GM21529 (cell line): ENCODE measurements at regions not wholly inside any gene's neighbourhood (a gene's known extent, or its start where the extent isn't known, plus 50 kb on each side); places are given as distances from the start of the nearest gene placed in this dataset.

Source experiments
- ATAC-seq: cut with Tn5 transposase; IDR thresholded peaks from one replicate; pipeline ENCODE4 v1.9.1; 2021; ENCODE audit not compliant: unreplicated experiment

- no peak for ATAC-seq
Observed at GRCh38 chr5:9927521-9927997, 297.4 kb upstream of the TAS2R1 start.

- ATAC-seq: no peak
Observed at GRCh38 chr5:9927106-9927505, 297.0 kb upstream of the TAS2R1 start.

- peak; percentile 78 for ATAC-seq
Observed at GRCh38 chr5:9924614-9925013, 294.5 kb upstream of the TAS2R1 start.

- no peak for ATAC-seq
Observed at GRCh38 chr5:9922719-9923118, 292.6 kb upstream of the TAS2R1 start.

GRCh38 chr5:9920697-9921096 lies 290.5 kb upstream of the TAS2R1 start:
- no peak for ATAC-seq

GRCh38 chr5:9919306-9920030 lies 289.3 kb upstream of the TAS2R1 start:
- no peak for ATAC-seq

- no peak for ATAC-seq
Observed at GRCh38 chr5:9905661-9906060, 275.5 kb upstream of the TAS2R1 start.

- no peak for ATAC-seq
Observed at GRCh38 chr5:9903801-9904200, 273.6 kb upstream of the TAS2R1 start.

GRCh38 chr5:9898319-9898718 lies 268.2 kb upstream of the TAS2R1 start:
- ATAC-seq: no peak

GRCh38 chr5:9895302-9895645 lies 265.1 kb upstream of the TAS2R1 start:
- ATAC-seq: no peak

- ATAC-seq: no peak
Observed at GRCh38 chr5:9894571-9895301, 264.6 kb upstream of the TAS2R1 start.

- no peak for ATAC-seq
Observed at GRCh38 chr5:9892696-9893095, 262.5 kb upstream of the TAS2R1 start.

GRCh38 chr5:9889511-9889910 lies 259.4 kb upstream of the TAS2R1 start:
- no peak for ATAC-seq

GRCh38 chr5:9888501-9888901 lies 258.4 kb upstream of the TAS2R1 start:
- ATAC-seq: no peak

- no peak for ATAC-seq
Observed at GRCh38 chr5:9885164-9885563, 255.0 kb upstream of the TAS2R1 start.

- no peak for ATAC-seq
Observed at GRCh38 chr5:9878206-9878605, 248.1 kb upstream of the TAS2R1 start.

- no peak for ATAC-seq
Observed at GRCh38 chr5:9877488-9877887, 247.3 kb upstream of the TAS2R1 start.

- no peak for ATAC-seq
Observed at GRCh38 chr5:9876451-9876850, 246.3 kb upstream of the TAS2R1 start.

GRCh38 chr5:9869616-9870288 lies 239.6 kb upstream of the TAS2R1 start:
- no peak for ATAC-seq

- no peak for ATAC-seq
Observed at GRCh38 chr5:9865574-9865973, 235.4 kb upstream of the TAS2R1 start.

GRCh38 chr5:9864791-9865190 lies 234.6 kb upstream of the TAS2R1 start:
- ATAC-seq: no peak

- ATAC-seq: no peak
Observed at GRCh38 chr5:9863486-9863885, 233.3 kb upstream of the TAS2R1 start.
